ENCODE measurements at regions not wholly inside any gene's neighbourhood (a gene's known extent, or its start where the extent isn't known, plus 50 kb on each side); places are given as distances from the start of the nearest gene placed in this dataset.

DNA sequence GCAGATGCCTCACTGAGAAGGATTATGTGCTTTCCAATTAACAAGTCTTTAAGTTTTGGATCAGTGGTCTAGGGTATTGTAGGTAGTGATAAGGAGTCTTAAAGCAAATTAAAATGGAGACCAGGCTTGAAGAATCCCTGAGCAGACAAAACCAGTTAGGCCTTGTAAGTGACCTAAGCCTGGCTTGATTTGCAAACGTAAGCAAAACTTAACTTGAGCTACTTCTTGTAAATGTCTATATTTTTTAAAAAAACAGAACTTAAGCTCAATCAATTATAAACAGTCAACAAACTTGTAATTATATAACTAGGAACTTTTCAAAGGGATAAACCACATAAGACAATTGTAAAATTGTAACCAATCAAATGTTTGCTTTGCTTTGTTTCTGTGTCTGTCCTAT is 72.7 kb upstream of the NALF2 start:
- Mint-ChIP-seq H3K4me1 (ENCODE audit: low read depth) (no peaks in the 10 kb centered on the region), H3K9me3 (ENCODE audit: low read depth) (peaks cover 4% of the 10 kb centered on the region)

GRCh38 chrX:69430785-69431184 is 73.3 kb upstream of the NALF2 start:
- H3K4me3 Mint-ChIP-seq (ENCODE audit: low read depth), result no peak overlapping the region
- no peaks in the 10 kb centered on the region for H3K4me1 Mint-ChIP-seq (ENCODE audit: low read depth)
- H3K27me3 Mint-ChIP-seq, result peaks cover 11% of the 10 kb centered on the region
- TF ChIP-seq, protein P1, sequence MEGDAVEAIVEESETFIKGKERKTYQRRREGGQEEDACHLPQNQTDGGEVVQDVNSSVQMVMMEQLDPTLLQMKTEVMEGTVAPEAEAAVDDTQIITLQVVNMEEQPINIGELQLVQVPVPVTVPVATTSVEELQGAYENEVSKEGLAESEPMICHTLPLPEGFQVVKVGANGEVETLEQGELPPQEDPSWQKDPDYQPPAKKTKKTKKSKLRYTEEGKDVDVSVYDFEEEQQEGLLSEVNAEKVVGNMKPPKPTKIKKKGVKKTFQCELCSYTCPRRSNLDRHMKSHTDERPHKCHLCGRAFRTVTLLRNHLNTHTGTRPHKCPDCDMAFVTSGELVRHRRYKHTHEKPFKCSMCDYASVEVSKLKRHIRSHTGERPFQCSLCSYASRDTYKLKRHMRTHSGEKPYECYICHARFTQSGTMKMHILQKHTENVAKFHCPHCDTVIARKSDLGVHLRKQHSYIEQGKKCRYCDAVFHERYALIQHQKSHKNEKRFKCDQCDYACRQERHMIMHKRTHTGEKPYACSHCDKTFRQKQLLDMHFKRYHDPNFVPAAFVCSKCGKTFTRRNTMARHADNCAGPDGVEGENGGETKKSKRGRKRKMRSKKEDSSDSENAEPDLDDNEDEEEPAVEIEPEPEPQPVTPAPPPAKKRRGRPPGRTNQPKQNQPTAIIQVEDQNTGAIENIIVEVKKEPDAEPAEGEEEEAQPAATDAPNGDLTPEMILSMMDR (IDR thresholded peaks at IDR 0.05; ENCODE audit: unreplicated experiment), result no peak
- no peaks in the 10 kb centered on the region for H3K36me3 Mint-ChIP-seq (ENCODE audit: insufficient read depth)
- H3K27ac Mint-ChIP-seq, result no peak overlapping the region
- H3K9me3 Mint-ChIP-seq (ENCODE audit: low read depth), result peaks cover 4% of the 10 kb centered on the region
- no peak for DNase-seq (ENCODE audit: low spot score, unreplicated experiment)

More for the DNA sequence above, 72.7 kb upstream of the NALF2 start:
- no peak for DNase-seq (ENCODE audit: low spot score, unreplicated experiment)
- Mint-ChIP-seq H3K27me3 (peaks cover 11% of the 10 kb centered on the region), H3K27ac (no peak overlapping the region), H3K36me3 (ENCODE audit: insufficient read depth) (no peaks in the 10 kb centered on the region), H3K4me3 (ENCODE audit: low read depth) (no peak overlapping the region)
- TF ChIP-seq, protein P1 (IDR thresholded peaks at IDR 0.05; ENCODE audit: unreplicated experiment), result no peak

DNA sequence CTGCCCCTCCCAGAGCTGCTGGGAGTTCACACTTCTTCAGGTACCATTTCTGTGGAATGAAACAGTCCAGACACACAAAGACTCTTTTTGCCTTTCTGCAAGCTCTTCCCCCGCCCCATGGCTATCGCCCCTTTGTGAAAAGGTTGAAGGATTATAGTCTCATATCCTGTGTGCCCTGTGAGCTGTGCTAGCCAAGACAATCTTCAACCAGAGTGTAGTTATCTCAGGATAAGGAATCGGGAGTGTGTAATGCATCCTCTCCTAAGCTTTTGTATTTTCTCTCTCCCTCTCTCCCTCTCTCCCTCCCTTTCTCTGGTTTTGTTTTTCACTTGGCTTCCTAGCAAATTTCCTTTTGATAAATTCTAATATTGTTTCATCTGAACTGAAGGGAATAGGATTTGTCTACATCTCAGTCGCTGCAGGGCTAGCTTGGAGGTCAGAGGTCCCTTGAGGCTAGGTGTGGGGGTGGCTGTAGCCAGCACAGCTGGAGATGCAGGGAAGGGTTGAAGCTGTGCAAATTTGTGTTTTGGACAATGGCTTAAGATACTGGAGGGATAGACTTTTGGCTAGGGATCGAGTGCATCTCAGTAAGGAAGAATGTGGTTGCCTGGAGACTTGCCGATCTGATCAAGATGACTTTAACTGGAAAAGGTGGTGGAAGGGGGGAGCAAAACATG is 74.6 kb upstream of the NALF2 start:
- peaks cover 11% of the 10 kb centered on the region for H3K27me3 Mint-ChIP-seq
- no peak overlapping the region for H3K27ac Mint-ChIP-seq
- H3K4me1 Mint-ChIP-seq (ENCODE audit: low read depth), result no peaks in the 10 kb centered on the region
- TF ChIP-seq, protein P1 (IDR thresholded peaks at IDR 0.05; ENCODE audit: unreplicated experiment), result no peak
- no peak for DNase-seq (ENCODE audit: low spot score, unreplicated experiment)
- peaks cover 4% of the 10 kb centered on the region for H3K9me3 Mint-ChIP-seq (ENCODE audit: low read depth)
- H3K36me3 Mint-ChIP-seq (ENCODE audit: insufficient read depth), result no peaks in the 10 kb centered on the region
- H3K4me3 Mint-ChIP-seq (ENCODE audit: low read depth), result no peak overlapping the region

DNA sequence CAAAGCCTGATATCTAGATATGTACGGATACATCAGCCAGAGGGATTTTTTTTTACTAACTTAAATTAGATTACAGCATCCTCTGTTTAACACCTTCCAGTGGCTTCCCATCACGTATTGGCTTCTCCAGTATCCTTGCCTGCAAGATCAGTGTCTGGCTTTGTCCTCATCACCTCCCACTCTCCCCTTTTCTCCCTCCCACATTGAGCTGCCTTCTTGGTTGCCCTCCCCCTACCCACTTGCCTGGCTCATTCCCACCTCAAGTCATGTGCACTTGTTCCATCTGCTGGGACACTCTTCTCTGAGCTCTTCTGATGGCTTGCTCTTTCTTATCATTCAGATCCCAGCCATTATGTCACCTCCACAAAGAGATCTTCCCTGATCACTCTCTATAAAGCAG is 75.9 kb upstream of the NALF2 start:
- Mint-ChIP-seq H3K27ac (no peak overlapping the region), H3K27me3 (peaks cover 11% of the 10 kb centered on the region), H3K9me3 (ENCODE audit: low read depth) (peaks cover 6% of the 10 kb centered on the region), H3K36me3 (ENCODE audit: insufficient read depth) (no peaks in the 10 kb centered on the region), H3K4me1 (ENCODE audit: low read depth) (no peaks in the 10 kb centered on the region), H3K4me3 (ENCODE audit: low read depth) (no peak overlapping the region)
- DNase-seq (ENCODE audit: low spot score, unreplicated experiment), result no peak
- TF ChIP-seq, protein P1 (IDR thresholded peaks at IDR 0.05; ENCODE audit: unreplicated experiment), result no peak

DNA sequence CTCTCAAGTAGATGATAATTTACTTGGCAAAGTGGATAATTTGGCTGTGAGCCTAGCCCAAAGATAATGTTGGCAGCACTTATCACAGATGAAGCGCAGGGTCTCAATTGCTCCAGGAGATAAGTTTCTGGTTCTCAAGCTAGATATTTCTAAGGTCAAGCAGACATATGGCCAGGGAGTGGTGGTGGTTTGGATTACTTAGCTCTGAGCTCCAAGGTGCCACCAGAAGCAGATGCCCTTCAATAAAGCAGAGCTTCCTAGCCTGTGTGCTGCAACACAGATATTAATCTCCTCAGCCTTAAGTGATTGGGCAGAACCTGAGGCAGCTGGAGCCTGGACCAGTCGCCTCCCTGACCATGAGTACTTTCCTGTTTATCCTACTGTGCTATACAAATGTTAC is 79.2 kb upstream of the NALF2 start:
- no peaks in the 10 kb centered on the region for H3K36me3 Mint-ChIP-seq (ENCODE audit: insufficient read depth)
- H3K9me3 Mint-ChIP-seq (ENCODE audit: low read depth), result peaks cover 10% of the 10 kb centered on the region

More for the DNA sequence above, 79.2 kb upstream of the NALF2 start:
- no peak overlapping the region for H3K27ac Mint-ChIP-seq
- TF ChIP-seq, protein P1 (IDR thresholded peaks at IDR 0.05; ENCODE audit: unreplicated experiment), result no peak
- H3K4me1 Mint-ChIP-seq (ENCODE audit: low read depth), result no peaks in the 10 kb centered on the region
- peaks cover 10% of the 10 kb centered on the region for H3K27me3 Mint-ChIP-seq
- no peak for DNase-seq (ENCODE audit: low spot score, unreplicated experiment)
- H3K4me3 Mint-ChIP-seq (ENCODE audit: low read depth), result no peak overlapping the region

Measured in progenitor cell of endocrine pancreas (in vitro differentiated cells).